Fibroblast of lung (primary cell): ENCODE measurements at regions not wholly inside any gene's neighbourhood (a gene's known extent, or its start where the extent isn't known, plus 50 kb on each side); places are given as distances from the start of the nearest gene placed in this dataset.

Source experiments
- EZH2 ChIP-seq: IDR thresholded peaks from 2 replicates; pipeline ENCODE4 v1.5.1; 2012; ENCODE audit warnings: low read length, control low read depth, mild to moderate bottlenecking; ENCODE audit errors: missing control alignments
- TF ChIP-seq, protein P1 (sequence below), 2 donors: IDR thresholded peaks in 1 of 2; conservative IDR thresholded peaks in 1 of 2; 1 replicate in 1 of 2; 2 replicates in 1 of 2; pipeline ENCODE4 v1.5.1; 2011 to 2012; ENCODE audit warnings: low read length in 2 of 2, control low read depth in 1 of 2, inconsistent platforms in 1 of 2, low read depth in 1 of 2, mild to moderate bottlenecking in 1 of 2

DNA sequence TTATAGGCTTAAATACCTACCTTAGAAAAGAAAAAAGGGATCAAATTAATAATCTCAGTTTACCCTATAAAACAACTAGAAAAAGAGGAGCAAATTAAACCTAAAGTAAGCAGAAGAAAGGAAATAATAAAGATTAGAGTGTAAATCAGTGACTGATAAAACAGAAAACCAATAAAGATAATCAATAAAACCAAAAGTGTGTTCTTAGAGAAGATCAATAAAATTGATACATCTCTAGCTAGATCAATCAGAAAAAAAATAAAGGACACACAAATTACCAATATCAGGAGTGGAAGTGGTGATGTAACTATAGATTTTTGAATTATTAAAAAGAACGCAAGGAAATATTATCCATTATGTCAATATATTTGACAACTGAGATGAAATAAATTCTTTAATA, 69.2 kb upstream of the NAMPT start:
- TF ChIP-seq, protein P1, sequence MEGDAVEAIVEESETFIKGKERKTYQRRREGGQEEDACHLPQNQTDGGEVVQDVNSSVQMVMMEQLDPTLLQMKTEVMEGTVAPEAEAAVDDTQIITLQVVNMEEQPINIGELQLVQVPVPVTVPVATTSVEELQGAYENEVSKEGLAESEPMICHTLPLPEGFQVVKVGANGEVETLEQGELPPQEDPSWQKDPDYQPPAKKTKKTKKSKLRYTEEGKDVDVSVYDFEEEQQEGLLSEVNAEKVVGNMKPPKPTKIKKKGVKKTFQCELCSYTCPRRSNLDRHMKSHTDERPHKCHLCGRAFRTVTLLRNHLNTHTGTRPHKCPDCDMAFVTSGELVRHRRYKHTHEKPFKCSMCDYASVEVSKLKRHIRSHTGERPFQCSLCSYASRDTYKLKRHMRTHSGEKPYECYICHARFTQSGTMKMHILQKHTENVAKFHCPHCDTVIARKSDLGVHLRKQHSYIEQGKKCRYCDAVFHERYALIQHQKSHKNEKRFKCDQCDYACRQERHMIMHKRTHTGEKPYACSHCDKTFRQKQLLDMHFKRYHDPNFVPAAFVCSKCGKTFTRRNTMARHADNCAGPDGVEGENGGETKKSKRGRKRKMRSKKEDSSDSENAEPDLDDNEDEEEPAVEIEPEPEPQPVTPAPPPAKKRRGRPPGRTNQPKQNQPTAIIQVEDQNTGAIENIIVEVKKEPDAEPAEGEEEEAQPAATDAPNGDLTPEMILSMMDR (conservative IDR thresholded peaks at IDR 0.05 in 1 of 2, IDR thresholded peaks at IDR 0.05 in 1 of 2; ENCODE audit: low read depth in 1 of 2, low read length in 2 of 2), result no peak
- TF ChIP-seq EZH2, result no peak
